NCI-H82 treated with DMSO at 0.1 percent for 48 hours (cell line): ENCODE measurements at regions not wholly inside any gene's neighbourhood (a gene's known extent, or its start where the extent isn't known, plus 50 kb on each side); places are given as distances from the start of the nearest gene placed in this dataset.
A peak's percentile ranks its signal among the peaks of the same experiment; 100 is the strongest.
"Not testable (repeated sequence)": the region's sequence is repeated elsewhere in the genome, so short reads cannot be mapped to it uniquely, and the experiment has no call there.

Experiments
- DNase-seq: peaks from one replicate; lab custom pipeline; 2025; ENCODE audit not compliant: unreplicated experiment; lab: John Stamatoyannopoulos, UW

DNA sequence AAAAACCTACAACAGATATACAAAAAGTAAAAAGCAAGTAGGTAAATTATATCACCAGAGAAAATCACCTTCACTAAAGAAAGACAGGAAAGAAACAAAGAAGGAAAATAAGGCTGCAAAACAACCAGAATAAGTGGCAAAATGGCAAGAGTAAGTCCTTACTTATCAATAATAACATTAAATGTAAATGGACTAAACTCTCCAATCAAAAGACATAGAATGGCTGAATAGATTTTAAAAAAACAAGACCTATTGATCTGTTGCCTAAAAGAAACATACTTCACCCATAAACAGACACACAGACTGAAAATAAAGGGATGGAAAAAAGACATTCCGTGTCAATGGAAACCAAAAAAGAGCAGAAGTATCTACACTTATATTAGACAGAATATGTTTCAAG lies 695.7 kb upstream of the FAT3 start:
- DNase-seq, result no peak

DNA sequence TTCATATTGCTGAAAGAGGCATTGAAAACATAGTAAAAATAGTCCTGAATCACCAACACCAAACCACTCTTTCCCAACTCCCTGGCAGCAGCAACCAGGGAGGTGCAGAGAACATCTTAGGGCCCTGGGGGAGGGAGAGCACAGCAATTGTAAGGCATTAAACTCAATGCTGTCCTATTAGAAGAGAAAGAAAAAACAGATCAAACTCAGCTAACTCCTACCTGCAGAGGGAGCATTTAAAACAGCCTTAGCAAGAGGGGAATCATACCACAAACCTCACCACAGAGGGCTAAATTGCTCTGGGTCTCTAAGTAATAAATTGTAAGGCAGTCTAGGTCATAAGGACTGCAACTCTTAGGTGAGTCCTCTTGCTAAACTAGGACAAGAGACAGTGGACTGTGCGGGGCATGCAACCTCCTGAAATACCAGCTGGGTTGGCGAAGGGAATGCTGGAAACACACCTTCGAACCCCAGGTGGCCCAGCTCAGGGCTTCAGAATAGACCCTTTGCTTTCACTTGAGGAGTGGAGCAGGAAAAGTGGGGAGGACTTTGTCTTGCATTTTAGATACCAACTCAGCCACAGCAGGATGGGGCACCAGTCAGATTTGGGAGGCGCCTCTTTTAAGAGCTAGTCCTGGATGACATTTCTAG lies 697.1 kb upstream of the FAT3 start:
- DNase-seq, result no peak

DNA sequence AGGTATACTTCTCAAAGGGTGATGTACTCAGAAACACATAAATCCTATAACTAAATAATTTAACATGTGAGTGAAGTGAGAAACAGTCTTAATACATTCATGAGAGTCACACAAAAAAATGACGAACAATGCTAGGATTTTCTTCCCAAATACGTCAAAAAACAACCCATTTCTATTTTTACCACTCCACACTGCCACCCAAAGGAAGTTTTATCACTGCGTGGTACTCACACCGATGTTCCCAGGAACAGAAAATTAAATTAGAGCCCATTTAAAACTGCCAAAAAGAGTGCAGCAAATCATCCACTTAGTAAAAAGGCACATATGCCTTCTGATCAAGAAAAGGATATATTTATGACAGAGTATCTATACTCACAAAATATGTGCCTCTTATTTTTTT lies 710.9 kb upstream of the FAT3 start:
- no peak for DNase-seq

DNA sequence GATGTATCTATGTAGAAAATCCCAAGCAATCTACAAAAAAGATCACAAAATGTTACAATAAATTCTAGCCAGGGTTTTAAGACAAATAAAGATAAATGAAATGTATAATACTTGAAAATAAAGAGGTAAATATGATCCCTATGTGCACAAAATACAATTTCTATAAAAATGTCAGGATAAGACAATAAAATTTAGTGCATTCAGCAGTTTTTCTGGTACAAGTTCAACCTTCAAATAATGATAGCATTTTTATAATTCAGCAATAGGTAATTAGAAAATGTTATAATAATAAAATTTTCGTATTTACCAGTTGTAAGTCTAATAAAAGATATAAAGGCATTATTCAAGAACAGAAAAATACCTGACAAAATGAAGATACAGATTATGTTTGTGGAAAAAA lies 726.8 kb upstream of the FAT3 start:
- DNase-seq, result no peak

DNA sequence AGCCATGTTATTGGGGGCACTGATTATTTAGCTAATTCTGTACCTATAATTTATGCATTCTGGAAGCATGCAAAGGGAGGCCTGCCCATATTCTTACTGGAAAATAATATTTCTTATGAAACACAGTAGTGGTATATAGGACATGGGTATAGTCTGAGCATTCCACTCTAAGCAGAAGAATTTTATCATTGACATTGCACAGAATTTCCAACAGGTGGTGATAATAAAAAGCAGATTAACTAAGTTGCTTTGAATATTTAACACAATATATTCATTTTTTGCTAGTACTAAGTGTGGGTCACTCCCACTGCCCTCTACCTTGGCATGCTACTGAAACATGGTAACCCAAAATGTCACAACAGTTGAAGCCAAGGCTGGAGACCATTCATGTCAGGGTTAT lies 728.8 kb upstream of the FAT3 start:
- DNase-seq, result no peak

DNA sequence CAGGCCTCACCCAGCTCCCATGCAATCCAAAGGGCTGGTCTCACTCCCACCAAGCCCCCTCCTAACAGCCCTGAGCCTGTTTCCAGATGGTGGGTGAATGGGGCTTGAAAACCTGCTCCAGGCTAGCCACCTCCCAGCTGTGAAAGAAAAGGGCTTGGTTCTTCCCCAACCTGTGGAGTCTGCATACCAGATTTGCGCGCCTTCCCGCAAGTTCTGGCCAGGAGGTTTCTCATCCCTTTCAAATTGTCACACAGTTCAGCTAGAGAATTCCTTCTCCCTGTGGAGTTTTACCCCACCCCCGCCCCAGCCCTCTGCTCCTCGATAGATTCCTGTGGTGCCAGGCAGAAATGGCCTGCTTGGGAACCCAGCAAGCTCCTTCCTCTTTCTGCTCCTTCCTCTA lies 734.6 kb upstream of the FAT3 start:
- DNase-seq, result no peak

DNA sequence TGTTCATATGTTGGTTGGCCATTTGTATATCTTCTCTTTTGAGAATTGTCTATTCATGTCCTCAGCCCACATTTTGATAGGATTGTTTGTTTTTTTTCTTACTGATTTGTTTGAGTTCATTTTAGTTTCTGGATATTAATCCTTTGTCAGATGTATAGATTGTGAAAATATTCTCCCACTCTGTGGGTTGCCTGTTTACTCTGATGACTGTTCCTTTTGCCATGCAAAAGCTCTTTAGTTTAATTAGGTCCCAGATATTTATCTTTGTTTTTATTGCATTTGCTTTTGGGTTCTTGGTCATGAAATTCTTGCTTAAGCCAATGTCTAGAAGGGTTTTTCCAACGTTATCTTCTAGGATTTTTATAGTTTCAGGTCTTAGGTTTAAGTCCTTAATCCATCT lies 740.7 kb upstream of the FAT3 start:
- not testable (repeated sequence) for DNase-seq

DNA sequence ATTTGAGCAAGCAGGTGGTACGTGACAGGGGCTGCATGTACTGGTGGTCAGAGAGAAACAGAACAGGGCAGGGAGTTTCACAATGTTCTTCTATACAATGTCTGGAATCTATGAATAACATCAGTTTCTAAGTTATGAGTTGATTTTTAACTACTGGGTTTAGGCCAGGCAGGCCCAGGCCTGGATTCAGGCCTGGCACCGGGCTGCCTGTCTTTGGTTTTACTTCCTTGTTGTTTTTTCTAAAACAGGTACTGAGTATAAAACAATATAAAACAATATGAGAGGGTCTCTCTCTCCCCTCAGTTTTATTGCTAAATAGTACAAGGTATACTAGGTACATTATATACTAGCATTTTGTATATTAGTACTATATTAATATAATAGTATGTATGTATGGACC lies 742.7 kb upstream of the FAT3 start:
- DNase-seq, result not testable (repeated sequence)

DNA sequence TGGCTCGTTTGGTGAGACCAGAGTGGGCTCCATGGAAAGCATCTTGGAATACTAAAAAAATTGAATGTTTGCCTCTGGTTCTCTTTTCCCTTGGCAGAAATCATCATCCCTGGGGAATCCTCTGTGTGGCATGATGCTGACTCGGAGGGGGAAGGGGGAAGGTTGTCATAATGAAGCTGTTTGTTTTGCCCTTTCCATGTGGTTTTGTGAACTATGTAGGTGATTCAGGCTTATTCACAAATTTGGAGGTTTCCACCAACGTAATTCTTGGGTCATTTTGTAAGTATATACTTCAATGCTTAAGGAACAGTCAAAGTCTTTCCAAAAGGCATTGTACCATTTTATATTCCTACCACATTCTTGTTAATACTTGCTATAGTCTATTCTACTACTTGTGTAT lies 754.0 kb upstream of the FAT3 start:
- DNase-seq, result no peak

DNA sequence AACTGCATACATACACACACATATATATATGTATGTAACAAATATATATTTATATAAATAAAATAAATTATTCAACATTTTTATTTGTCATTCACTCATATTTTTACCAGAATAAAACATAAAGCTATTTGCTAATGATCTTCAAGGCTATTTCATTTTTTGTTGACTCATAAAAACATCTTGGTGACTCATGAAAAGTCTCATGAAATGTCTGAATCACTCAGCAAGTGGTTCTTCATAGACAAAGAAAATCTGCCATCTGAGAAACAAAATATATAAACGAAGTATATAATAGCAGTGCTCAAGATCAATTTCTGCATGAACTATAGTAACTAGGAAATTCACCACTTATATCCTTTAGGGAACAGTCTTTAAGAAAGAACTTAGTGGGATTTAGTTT lies 764.8 kb upstream of the FAT3 start:
- DNase-seq, result no peak

DNA sequence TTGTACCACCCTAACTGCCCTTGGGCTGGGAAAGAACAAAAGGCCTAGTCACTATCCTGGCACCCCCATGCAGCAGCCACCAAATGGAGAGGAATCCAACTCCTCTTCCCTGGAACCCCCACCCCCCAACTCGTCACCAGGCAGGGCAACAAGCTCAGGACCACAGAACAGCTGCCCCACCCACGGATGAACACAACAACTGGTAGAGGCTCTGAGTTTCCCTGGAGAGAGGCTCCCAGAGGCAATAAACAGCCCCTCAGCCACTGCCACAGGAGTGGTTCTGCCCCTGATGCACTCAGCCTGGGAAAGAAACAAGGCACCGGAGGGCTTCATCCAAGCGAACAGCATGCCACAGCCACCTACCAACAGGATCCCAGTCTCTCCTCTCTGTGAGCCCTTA lies 778.4 kb upstream of the FAT3 start:
- DNase-seq, result no peak

DNA sequence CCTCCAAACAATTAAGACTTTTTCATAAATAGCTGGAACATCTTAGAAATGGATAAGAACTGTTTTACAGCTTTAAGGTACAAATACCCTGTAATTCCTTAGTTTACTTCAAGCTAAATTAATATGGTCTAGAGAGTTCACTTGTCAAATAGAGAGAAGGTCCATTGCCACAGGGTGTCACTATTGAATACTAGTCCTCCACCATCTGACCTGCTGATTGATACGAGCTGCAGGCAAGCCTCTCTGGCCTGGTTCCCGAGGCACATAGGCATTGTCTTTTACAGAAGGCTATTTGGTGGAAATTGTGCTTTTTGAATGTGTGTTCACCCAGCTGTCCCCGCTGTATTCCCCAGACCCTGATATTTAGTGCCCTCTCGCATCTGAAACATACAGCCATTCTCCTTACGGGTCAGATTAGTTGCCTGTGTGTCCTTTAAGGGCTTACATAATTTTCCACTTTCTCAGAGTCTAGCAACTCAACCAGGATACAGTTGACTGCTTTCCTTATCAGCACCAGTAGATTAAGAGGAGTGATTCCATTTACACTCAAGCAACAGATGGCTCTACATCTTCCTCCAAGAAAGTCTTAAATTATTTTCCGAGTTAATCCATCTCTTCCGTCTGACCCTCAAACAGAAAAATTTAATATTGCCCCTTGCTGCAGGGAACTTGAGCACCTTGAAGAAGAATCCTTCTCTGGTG lies 788.8 kb upstream of the FAT3 start:
- DNase-seq, result peak; percentile 43

DNA sequence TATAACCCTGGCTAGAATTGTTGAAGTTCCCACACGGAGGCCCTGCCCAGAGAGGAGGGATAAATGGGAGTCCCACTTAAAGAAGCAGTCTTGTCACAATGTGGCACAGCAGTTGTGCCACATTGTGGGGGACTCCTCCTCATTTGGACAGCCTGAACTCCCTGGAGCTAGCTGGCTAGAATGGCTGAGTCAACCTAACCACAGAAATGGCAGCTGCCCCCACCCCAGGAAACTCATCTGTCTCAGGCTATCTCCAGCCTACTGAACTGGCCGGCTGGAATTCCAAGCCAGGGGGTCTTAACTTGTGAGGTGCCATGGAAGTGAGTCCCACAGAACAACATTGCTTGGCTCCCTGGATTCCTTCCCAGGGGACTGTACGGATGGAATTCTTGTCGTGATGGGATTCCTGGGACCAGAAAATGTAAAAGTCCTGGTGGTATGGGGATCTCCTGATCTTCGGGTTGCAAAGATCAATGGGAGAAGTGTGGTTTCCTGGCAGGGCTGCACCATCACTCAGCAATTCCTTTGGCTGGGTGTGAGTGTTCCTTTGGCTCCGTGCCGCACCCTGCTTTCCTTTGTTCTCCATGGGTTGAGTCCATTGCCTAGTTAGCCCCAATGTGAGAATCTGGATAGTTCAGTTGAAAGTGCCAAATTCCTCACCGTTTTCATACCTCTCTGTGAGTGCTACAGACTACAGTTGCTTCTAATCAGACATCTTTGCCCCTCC lies 791.2 kb upstream of the FAT3 start:
- DNase-seq, result no peak

DNA sequence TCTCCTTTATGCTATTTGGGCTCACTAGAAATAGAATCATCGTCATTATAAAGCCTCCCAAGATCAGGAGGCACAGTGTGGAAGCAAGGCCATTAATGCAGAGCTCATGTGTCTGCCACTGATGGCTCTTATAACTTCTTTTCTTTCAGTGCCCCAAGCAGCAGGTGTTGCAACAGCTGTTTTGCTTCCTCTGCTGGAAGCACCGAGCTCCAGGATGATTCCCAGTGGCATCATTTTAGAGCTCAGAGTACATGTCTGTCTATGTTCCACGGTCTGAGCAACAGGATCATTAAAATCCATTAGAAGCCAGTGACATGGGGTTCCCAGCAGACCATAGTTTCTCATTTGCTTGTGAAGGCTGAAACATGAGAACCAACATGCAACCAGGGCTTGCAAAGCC lies 803.0 kb upstream of the FAT3 start:
- peak; percentile 13 for DNase-seq

DNA sequence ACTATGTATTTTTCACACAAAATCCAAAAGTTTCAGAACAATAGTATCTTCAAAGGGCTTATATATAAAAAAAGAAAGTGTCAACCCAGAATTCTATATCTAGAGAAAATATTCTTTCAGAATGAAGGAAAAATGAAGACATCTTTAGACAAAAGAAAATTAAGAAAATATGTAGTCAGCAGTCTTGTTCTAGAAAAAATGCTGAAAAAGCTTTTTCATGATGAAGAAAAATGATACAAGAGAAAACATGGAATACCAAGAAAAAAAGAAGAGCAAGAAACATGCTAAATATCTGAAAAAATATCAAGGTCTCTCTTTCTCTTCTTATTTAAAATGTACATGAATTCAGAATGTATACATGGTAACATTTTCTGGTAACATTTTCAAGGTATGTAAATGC lies 816.8 kb upstream of the FAT3 start:
- no peak for DNase-seq

DNA sequence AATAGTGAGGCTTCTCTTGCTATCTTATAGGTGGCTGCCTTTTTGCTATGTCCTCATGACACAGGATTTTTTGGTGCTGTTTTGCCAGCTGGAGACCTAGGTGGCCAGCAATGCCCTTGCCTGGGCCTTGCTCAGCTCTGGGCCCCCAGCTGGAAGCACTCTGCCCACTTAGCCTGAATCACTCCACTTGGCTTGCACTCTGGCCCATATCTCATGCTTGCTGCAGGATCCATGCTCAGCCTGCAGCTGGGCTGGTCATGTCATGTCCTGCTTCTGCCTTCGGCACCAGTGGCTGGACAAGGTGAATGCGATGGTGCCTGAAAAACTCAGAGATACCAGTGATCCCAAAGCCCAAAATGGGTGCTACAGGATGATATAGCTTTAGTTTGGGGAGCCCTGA lies 818.6 kb upstream of the FAT3 start:
- DNase-seq, result no peak

DNA sequence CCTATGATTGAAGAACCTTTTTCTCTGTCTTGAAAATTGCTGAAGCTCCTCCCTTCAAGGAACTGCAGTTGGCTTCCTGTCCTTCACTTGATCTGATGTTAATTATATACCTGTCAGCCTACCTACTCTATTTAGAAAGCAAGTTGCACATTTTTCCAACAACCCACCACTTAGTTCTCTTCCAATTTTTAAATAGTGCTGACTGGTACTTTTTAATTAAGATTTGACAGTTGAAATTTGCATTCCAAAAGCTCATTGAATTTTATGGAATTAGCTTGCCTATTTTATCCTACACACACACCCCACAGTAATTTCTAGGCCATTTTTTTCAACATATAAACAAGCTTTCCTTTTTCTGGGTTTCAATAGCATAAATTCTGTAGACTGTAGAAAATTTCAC lies 820.3 kb upstream of the FAT3 start:
- DNase-seq, result no peak

DNA sequence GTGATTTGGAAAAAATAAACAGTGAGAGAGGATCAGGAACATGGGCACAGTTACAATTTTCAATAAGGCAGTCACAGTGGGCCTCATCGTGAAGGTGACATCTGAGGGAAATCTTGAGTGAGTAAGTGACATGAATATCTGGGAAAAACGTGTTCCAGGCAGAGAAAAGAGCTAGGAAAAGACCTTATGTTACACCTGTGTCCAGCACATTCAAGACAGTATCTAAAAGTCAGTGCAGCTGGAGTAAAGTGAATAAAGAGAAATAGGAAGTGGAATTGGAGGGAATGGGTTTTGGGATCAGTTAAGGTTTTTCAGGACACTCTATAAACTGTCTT lies 827.5 kb upstream of the FAT3 start:
- DNase-seq, result no peak

DNA sequence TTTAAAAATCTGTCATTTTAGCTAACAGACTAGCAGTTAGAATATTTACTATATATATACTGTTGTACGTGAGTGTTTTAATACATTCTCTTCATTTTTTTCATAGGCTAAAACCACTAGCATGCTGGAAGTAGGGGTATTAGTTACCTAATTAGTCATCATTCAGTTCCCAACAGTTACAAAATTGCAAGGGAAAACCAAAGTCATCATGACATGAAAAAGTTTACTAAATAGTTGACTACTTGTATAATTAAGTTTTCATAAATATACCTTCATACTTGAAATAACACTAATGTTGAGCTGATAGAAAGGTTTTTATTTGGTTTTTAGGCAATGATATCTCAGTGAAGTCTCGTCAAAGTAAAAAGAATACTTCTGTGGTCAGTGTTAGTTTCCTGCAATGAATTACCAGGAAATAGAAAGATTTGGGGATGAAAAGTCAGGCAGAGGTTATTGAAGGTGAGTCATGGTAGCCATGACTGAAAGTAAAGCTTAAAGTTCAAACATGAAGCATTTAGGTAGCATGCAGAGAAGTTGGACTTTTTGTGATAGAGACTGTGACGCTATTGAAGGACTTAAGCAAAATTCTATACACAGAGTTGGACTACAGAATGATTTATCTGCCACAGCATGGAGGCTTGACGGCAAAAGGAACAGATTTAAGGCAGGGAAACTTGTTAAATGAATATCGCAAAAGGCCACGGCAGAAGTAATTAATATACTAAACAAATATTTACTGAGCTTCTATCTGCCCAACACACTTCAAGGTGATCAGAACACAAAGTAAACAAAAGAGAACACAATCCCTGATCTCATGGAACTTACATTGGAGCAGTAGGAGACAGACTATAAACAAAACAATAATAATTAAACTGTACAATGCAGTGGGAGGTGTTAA lies 828.1 kb upstream of the FAT3 start:
- DNase-seq, result no peak

DNA sequence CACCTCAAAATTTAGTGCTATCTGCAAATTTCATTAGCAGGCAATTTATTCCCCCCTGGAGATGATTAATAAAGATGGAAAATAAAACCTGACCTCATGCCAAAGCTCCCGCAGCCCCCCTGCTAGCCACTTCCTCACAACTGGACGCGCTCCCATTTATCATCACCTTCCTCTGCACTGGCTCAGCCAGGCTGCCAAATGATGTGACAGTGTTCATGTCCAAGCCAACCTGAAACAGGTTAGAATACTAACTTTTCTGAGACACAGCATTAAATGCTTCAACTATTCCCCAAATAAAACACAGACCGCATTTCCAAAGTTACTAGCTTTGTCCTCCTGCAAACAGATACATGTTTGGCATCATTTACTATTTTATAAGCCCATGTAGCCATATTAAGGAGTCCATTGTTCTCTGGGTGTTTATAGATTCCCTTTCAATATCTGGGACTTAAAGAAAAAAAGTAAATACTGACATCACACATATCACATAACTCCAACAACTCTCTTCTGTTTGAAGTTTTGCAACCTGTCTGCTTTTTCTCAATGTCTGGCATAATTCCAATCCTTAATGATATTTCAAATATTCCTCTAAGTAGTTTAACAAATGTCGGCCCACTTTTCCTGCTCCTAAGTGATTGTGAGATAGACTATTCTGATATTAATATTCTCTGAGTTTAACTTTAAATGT lies 829.7 kb upstream of the FAT3 start:
- no peak for DNase-seq
